Upper lobe of left lung (tissue), 4 donors: ENCODE measurements at regions not wholly inside any gene's neighbourhood (a gene's known extent, or its start where the extent isn't known, plus 50 kb on each side); places are given as distances from the start of the nearest gene placed in this dataset.

ENCODE experiments used
- CTCF ChIP-seq, 6 experiments: fragments of 450-650 bp in 4 of 6; fragments of 200-600 bp in 2 of 6; sonication (generic) in 2 of 6; IDR thresholded peaks; one replicate each; pipeline ENCODE4 v1.5.1; 2016 to 2019; ENCODE audit warnings: antibody characterized with exemption in 6 of 6
- EP300 ChIP-seq, 4 donors: sonication (generic); formaldehyde crosslinking; IDR thresholded peaks; one replicate each; pipeline ENCODE4 v1.5.1; 2017; ENCODE audit warnings: antibody characterized with exemption in 4 of 4, control low read depth in 2 of 4

DNA sequence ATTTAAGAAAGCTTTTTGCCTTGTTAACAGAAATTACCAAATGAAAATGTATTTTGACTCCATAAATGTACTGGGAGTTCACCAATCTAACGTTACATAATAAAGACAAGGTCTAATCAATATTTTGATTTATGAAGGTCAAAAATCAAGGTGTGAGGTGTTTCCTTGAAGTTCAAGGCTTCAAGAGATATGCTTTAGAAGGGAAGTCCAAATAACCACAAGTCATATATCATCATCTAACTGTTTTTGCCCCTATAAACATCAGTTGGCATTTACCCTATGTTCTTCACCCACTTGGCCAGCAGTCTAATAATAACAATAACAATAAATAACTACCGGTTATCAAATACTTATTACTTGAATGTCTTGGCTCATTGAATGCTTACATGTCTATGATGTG, 196.1 kb upstream of the ID2 start:
- TF ChIP-seq CTCF (IDR thresholded peaks at IDR 0.05) (no peak), EP300 (IDR thresholded peaks at IDR 0.05) (no peak)
